Panc1 (cell line): ENCODE measurements at regions not wholly inside any gene's neighbourhood (a gene's known extent, or its start where the extent isn't known, plus 50 kb on each side); places are given as distances from the start of the nearest gene placed in this dataset.
"Not testable (repeated sequence)": the region's sequence is repeated elsewhere in the genome, so short reads cannot be mapped to it uniquely, and the experiment has no call there.

ENCODE experiments used
- POLR2AphosphoS5 ChIP-seq: IDR thresholded peaks from 2 replicates; pipeline ENCODE4 v1.6.1; 2012; ENCODE audit warnings: mild to moderate bottlenecking, low read depth, low read length, moderate library complexity
- SIN3A ChIP-seq: IDR thresholded peaks from 2 replicates; pipeline ENCODE4 v1.6.1; 2012; ENCODE audit warnings: low read depth, mild to moderate bottlenecking, low read length, moderate library complexity, borderline replicate concordance; ENCODE audit not compliant: insufficient read depth
- TCF7L2 ChIP-seq: IDR thresholded peaks from 2 replicates; pipeline ENCODE4 v1.6.1; 2011; ENCODE audit warnings: mild to moderate bottlenecking, low read depth, low read length, inconsistent platforms
- TF ChIP-seq, protein P1 (sequence below): fragments of 450-650 bp; IDR thresholded peaks from 2 replicates; pipeline ENCODE4 v1.5.1; 2017; ENCODE audit warnings: mild to moderate bottlenecking
- TF ChIP-seq, protein P2 (sequence below), 2 experiments: IDR thresholded peaks; 2 replicates each; pipeline ENCODE4 v1.6.1; 2011 to 2012; ENCODE audit warnings: low read depth in 2 of 2, control low read depth in 1 of 2, low read length in 1 of 2, mild to moderate bottlenecking in 1 of 2, moderate library complexity in 1 of 2; ENCODE audit not compliant: insufficient read depth in 1 of 2

DNA sequence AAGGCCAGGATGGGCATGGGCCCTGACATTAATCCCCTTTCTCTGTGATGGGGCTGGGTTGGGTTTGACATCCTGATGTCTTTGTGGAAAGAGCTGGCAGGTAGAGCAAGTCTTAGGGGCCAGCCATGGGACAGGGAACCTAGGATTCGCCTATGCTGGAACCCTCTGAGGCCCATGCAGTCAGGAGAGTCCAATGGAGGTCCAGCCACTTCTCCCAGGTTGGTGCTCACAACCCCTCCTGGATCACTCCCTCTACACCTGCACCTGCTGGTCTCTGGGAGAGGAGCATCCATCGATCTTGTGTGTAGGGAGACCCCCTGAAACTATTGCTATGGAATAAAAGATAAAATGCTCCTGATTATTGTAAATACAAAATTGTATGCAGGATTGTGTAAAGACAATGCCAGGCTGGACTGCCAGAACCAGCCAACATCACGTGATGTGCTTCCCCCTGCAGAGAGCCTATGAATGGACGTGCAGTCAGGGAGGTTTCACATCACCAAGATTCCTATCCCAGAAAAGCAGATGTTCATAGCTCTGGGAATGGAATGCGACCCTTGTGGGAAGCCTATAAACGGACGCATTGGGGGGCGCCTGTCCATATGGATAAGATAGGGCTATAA lies 87.7 kb downstream of the ALG10 start:
- TF ChIP-seq, protein P1, sequence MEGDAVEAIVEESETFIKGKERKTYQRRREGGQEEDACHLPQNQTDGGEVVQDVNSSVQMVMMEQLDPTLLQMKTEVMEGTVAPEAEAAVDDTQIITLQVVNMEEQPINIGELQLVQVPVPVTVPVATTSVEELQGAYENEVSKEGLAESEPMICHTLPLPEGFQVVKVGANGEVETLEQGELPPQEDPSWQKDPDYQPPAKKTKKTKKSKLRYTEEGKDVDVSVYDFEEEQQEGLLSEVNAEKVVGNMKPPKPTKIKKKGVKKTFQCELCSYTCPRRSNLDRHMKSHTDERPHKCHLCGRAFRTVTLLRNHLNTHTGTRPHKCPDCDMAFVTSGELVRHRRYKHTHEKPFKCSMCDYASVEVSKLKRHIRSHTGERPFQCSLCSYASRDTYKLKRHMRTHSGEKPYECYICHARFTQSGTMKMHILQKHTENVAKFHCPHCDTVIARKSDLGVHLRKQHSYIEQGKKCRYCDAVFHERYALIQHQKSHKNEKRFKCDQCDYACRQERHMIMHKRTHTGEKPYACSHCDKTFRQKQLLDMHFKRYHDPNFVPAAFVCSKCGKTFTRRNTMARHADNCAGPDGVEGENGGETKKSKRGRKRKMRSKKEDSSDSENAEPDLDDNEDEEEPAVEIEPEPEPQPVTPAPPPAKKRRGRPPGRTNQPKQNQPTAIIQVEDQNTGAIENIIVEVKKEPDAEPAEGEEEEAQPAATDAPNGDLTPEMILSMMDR = not testable (repeated sequence)
- TF ChIP-seq, protein P2, sequence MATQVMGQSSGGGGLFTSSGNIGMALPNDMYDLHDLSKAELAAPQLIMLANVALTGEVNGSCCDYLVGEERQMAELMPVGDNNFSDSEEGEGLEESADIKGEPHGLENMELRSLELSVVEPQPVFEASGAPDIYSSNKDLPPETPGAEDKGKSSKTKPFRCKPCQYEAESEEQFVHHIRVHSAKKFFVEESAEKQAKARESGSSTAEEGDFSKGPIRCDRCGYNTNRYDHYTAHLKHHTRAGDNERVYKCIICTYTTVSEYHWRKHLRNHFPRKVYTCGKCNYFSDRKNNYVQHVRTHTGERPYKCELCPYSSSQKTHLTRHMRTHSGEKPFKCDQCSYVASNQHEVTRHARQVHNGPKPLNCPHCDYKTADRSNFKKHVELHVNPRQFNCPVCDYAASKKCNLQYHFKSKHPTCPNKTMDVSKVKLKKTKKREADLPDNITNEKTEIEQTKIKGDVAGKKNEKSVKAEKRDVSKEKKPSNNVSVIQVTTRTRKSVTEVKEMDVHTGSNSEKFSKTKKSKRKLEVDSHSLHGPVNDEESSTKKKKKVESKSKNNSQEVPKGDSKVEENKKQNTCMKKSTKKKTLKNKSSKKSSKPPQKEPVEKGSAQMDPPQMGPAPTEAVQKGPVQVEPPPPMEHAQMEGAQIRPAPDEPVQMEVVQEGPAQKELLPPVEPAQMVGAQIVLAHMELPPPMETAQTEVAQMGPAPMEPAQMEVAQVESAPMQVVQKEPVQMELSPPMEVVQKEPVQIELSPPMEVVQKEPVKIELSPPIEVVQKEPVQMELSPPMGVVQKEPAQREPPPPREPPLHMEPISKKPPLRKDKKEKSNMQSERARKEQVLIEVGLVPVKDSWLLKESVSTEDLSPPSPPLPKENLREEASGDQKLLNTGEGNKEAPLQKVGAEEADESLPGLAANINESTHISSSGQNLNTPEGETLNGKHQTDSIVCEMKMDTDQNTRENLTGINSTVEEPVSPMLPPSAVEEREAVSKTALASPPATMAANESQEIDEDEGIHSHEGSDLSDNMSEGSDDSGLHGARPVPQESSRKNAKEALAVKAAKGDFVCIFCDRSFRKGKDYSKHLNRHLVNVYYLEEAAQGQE (IDR thresholded peaks at IDR 0.05; ENCODE audit: insufficient read depth in 1 of 2, low read depth in 2 of 2, low read length in 1 of 2) = not testable (repeated sequence)
- not testable (repeated sequence) for TF ChIP-seq SIN3A, POLR2AphosphoS5, TCF7L2
